ENCODE measurements at regions not wholly inside any gene's neighbourhood (a gene's known extent, or its start where the extent isn't known, plus 50 kb on each side); places are given as distances from the start of the nearest gene placed in this dataset.

DNA sequence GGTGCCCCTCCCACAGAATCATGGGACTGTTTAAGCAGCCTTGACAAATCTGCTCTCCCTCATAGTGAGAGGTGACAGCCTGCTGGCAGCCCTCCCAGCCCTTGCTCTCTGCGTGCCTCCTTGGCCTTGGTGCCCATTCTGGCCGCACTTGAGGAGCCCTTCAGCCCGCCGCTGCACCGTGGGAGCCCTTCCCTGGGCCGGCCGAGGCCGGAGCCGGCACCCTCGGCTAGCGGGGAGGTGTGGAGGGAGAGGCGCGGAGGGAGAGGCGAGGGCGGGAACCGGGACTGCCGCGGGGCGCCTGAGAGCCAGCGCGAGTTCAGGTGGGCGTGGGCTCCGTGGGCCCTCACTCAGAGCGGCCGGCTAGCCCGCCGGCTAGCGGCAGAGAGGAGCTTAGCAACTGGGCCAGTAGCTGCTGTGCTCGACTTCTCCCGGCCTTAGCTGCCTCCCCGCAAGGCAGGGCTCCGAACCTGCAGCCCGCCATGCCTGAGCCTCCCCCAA, 125.9 kb upstream of the MYO10 start:
- TF ChIP-seq POLR2A (IDR thresholded peaks at IDR 0.05) (no peak), CTCF (IDR thresholded peaks at IDR 0.05) (no peak)
